Colonic mucosa (tissue), 4 donors: ENCODE measurements at regions not wholly inside any gene's neighbourhood (a gene's known extent, or its start where the extent isn't known, plus 50 kb on each side); places are given as distances from the start of the nearest gene placed in this dataset.

Experiments used
- DNase-seq: peaks from one replicate; pipeline ENCODE4 v3.0.0-alpha.2; 2020
- H3K27ac ChIP-seq: fragments of 200-600 bp; one replicate; pipeline ENCODE4 v1.8.0; 2021
- H3K27me3 ChIP-seq: fragments of 200-600 bp; one replicate; pipeline ENCODE4 v1.8.0; 2021
- H3K36me3 ChIP-seq: fragments of 200-600 bp; one replicate; pipeline ENCODE4 v1.8.0; 2021
- H3K4me1 ChIP-seq: fragments of 200-600 bp; one replicate; pipeline ENCODE4 v1.8.0; 2021; ENCODE audit warnings: mild to moderate bottlenecking
- H3K4me3 ChIP-seq: fragments of 200-600 bp; one replicate; pipeline ENCODE4 v1.8.0; 2021
- H3K9ac ChIP-seq, 2 donors: one replicate each; pipeline ENCODE4 v1.7.0; 2013; ENCODE audit warnings: control low read depth in 2 of 2, low read depth in 2 of 2, low read length in 2 of 2
- H3K9me3 ChIP-seq: fragments of 200-600 bp; one replicate; pipeline ENCODE4 v1.8.0; 2021
- intact Hi-C: fragments of 100-400 bp; cut with DNase I; formaldehyde crosslinking; loops from one replicate; pipeline ENCODE4 v1.14.1; 2022
- TF ChIP-seq, protein P1 (sequence below): fragments of 200-600 bp; IDR thresholded peaks from one replicate; pipeline ENCODE4 v1.8.0; 2022; ENCODE audit warnings: antibody characterized with exemption, mild to moderate bottlenecking
- donor health status: healthy.
- donor health status: DM: no; HTN: no; CAD: no.
- donor health status: DM: no; HTN: no; CAD: no.

DNA sequence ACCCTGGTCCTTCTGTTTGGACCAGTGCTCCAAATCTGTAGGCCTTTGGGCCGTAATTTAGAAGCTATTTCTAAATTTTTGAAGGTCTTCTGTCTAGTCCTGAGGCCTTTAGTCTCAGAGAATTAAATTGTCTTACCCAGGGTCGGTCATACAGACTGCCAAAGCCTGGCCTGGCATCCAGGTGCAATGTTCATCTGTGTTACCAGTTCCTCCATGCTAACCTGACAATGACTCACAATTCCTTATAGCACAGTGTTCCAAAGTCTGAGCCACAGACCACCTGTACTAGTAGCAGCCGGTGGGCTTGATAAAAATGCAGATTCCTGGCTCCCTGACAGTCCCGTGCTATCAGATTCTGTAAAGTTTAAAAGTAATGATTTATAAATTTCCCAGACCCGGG is 77.7 kb upstream of the MAP4K3 start:
- intact Hi-C loops, result loop anchor here (5.0 to 10.0 kb wide), 2 partner anchors 80 to 212 kb away; partner anchors contain the start of gene MAP4K3
- H3K27me3 ChIP-seq, result no peaks in the 10 kb centered on the region
- H3K4me1 ChIP-seq, result no peaks in the 10 kb centered on the region
- TF ChIP-seq, protein P1, sequence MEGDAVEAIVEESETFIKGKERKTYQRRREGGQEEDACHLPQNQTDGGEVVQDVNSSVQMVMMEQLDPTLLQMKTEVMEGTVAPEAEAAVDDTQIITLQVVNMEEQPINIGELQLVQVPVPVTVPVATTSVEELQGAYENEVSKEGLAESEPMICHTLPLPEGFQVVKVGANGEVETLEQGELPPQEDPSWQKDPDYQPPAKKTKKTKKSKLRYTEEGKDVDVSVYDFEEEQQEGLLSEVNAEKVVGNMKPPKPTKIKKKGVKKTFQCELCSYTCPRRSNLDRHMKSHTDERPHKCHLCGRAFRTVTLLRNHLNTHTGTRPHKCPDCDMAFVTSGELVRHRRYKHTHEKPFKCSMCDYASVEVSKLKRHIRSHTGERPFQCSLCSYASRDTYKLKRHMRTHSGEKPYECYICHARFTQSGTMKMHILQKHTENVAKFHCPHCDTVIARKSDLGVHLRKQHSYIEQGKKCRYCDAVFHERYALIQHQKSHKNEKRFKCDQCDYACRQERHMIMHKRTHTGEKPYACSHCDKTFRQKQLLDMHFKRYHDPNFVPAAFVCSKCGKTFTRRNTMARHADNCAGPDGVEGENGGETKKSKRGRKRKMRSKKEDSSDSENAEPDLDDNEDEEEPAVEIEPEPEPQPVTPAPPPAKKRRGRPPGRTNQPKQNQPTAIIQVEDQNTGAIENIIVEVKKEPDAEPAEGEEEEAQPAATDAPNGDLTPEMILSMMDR, result no peak
- H3K9ac ChIP-seq, result no peak overlapping the region
- H3K36me3 ChIP-seq, result no peaks in the 10 kb centered on the region
- no peaks in the 10 kb centered on the region for H3K9me3 ChIP-seq
- no peak overlapping the region for H3K4me3 ChIP-seq
- H3K27ac ChIP-seq, result no peak overlapping the region
- DNase-seq, result no peak

DNA sequence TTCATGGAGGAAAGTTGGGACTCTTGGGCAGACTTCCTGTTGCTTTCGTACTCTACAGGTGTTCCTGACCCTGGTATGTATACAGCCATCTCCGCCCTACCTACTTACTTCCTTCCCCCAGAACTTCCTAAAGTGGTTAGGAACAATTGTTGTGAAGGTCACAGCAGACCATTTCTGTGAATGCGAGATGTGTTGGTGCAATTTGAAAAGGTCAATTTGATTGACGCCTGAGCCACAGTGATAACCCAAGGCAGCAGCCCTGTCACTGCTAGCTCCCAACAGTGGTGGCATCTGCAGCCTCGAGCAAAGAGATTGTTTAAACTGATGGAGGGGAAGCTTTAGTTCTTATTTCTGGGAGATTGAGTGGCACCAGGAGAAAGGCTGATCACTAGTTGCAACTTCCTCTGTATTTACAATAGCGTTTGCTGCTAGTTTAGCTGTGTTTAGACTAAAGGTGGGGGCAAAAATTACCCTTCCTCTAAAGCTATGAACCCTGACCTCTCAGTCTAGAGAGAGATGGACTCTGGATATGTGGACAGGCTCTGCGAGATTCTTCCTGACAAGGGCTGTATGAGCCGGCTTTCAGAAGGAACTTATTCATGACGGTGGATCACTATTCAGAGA is 78.3 kb upstream of the MAP4K3 start:
- Histone ChIP-seq H3K27me3 (no peaks in the 10 kb centered on the region), H3K36me3 (no peaks in the 10 kb centered on the region), H3K9ac (no peak overlapping the region), H3K27ac (no peak overlapping the region), H3K4me1 (no peaks in the 10 kb centered on the region), H3K4me3 (no peak overlapping the region), H3K9me3 (no peaks in the 10 kb centered on the region)
- no peak for DNase-seq
- TF ChIP-seq, protein P1, result no peak
- intact Hi-C loops, result loop anchor here (10.0 kb wide), 1 partner anchor 81 kb away; the partner anchor contains the start of gene MAP4K3

DNA sequence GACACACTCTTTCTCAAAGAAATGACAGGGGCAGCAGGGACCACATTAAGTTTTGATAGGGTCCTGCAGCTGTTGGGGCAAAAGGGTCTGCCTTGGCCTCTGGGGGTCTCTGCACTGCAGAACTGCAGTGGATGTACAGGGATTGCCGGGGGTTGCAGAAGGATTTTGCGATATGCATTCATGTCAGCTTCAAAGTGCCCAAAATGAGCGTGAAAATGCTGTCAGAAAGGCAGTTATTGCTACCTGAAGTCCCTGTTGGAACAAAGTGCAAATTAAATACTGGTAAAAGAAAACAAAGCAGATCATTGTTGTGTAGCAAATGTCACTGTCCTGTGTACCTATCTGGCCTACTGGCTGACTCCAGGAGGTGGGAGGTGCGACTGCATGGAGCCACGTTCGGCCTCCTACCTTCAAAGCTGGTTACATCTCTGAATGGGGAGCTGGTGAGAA is 78.8 kb upstream of the MAP4K3 start:
- Histone ChIP-seq H3K27ac (no peak overlapping the region), H3K9ac (no peak overlapping the region), H3K27me3 (no peaks in the 10 kb centered on the region), H3K4me3 (no peak overlapping the region), H3K4me1 (no peaks in the 10 kb centered on the region), H3K9me3 (no peaks in the 10 kb centered on the region), H3K36me3 (no peaks in the 10 kb centered on the region)
- TF ChIP-seq, protein P1, result no peak
- intact Hi-C loops, result loop anchor here (10.0 kb wide), 1 partner anchor 81 kb away; the partner anchor contains the start of gene MAP4K3
- no peak for DNase-seq

DNA sequence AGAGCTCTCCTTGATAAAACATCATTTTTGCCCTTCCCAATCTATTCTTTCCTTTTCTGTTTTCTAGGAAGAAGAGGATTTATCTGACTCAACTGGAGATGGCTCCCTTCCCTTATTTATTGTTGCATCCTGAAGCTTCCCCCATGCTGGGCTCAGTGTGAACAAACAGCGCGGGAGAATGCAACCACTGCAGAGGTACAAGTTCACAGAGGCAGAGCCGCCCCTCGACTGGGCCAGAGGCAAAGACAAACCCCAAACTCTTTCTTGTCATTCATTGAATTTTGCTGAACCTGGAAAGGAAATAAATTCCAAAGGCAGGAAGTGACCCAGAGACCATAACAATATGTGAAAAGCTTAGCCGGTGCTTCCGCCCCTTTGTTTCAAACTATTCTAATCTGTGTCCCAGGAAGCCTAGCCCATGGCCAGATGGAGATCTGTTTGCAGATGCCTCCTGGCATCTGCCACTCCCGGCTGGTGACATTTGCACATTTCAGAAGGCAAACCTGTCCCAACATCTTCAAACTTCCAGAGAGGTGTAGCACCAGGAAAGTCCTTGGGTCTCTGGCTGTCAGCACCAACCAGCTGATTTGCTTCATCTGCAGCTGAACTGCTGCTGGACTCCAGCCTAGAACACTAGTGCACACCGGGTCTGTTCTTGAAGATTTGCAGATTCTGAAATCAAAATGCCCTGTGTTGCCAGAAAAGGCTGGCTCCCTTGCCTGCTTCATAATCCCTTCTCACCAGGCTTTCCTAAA is 79.4 kb upstream of the MAP4K3 start:
- H3K9me3 ChIP-seq, result no peaks in the 10 kb centered on the region
- no peak overlapping the region for H3K4me3 ChIP-seq
- no peak for DNase-seq
- TF ChIP-seq, protein P1, result no peak
- H3K9ac ChIP-seq, result peak overlapping the region in 1 of 2 donors; percentile 5
- H3K36me3 ChIP-seq, result no peaks in the 10 kb centered on the region
- no peak overlapping the region for H3K27ac ChIP-seq
- no peaks in the 10 kb centered on the region for H3K27me3 ChIP-seq
- intact Hi-C loops, result loop anchor here (10.0 kb wide), 1 partner anchor 82 kb away; the partner anchor contains the start of gene MAP4K3
- no peaks in the 10 kb centered on the region for H3K4me1 ChIP-seq

DNA sequence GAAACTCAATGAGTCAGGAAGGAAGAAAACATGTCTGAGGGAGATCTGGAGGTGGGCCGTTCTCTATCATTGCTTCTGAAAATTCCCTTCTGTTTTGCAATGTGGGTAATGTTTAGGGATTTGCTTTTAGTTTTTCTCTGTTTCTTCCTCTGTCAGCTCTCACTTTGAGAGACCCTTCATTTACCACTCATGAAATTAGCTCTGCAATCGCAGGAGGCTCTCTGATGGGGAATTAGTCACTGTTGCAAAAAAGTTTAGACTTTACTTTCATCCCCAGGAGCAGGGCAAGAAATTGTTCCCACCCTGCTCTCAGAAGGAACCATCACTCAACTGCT is 80.0 kb upstream of the MAP4K3 start:
- no peak overlapping the region for H3K27ac ChIP-seq
- intact Hi-C loops, result loop anchor here (10.0 kb wide), 1 partner anchor 82 kb away; the partner anchor contains the start of gene MAP4K3
- H3K4me1 ChIP-seq, result no peaks in the 10 kb centered on the region
- no peaks in the 10 kb centered on the region for H3K9me3 ChIP-seq
- H3K27me3 ChIP-seq, result no peaks in the 10 kb centered on the region
- H3K4me3 ChIP-seq, result no peak overlapping the region
- no peak overlapping the region for H3K9ac ChIP-seq
- TF ChIP-seq, protein P1, result no peak
- no peaks in the 10 kb centered on the region for H3K36me3 ChIP-seq
- no peak for DNase-seq
